Stomach (tissue), 8 donors: ENCODE measurements at regions not wholly inside any gene's neighbourhood (a gene's known extent, or its start where the extent isn't known, plus 50 kb on each side); places are given as distances from the start of the nearest gene placed in this dataset.

Source experiments
- DNase-seq, 2 donors: peaks; one replicate each; pipeline versions ENCODE4 v3.0.0 to v3.0.0-alpha.2; 2013 to 2019
- H3K27ac ChIP-seq, 5 donors: fragments of 200-600 bp in 4 of 5; sonication (generic) in 4 of 5; one replicate each; pipeline ENCODE4 v1.5.1; 2013 to 2019; ENCODE audit warnings: mild to moderate bottlenecking in 1 of 5, moderate library complexity in 1 of 5
- H3K27me3 ChIP-seq, 3 donors: fragments of 200-600 bp; sonication (generic); one replicate each; pipeline ENCODE4 v1.5.1; 2017 to 2019; ENCODE audit warnings: mixed run types in 1 of 3
- H3K36me3 ChIP-seq, 4 donors: fragments of 200-600 bp; sonication (generic); 1 replicate in 3 of 4; 2 replicates in 1 of 4; pipeline ENCODE4 v1.5.1; 2016 to 2019
- H3K4me1 ChIP-seq, 4 donors: fragments of 200-600 bp; sonication (generic); one replicate each; pipeline ENCODE4 v1.5.1; 2016 to 2019
- H3K4me3 ChIP-seq, 4 donors: fragments of 200-600 bp; sonication (generic) in 3 of 4; one replicate each; pipeline ENCODE4 v1.5.1; 2016 to 2019; ENCODE audit warnings: mild to moderate bottlenecking in 1 of 4
- H3K9me3 ChIP-seq, 4 donors: fragments of 200-600 bp; sonication (generic); one replicate each; pipeline ENCODE4 v1.5.1; 2016 to 2019
- CTCF ChIP-seq, 7 experiments: fragments of 450-650 bp in 4 of 7; fragments of 200-600 bp in 3 of 7; sonication (generic) in 3 of 7; IDR thresholded peaks; one replicate each; pipeline ENCODE4 v1.5.1; 2016 to 2019; ENCODE audit warnings: antibody characterized with exemption in 7 of 7, control low read depth in 2 of 7, mild to moderate bottlenecking in 1 of 7
- EP300 ChIP-seq: sonication (generic); formaldehyde crosslinking; IDR thresholded peaks from one replicate; pipeline ENCODE4 v1.6.1; 2017; ENCODE audit warnings: antibody characterized with exemption
- POLR2A ChIP-seq, 4 donors: fragments of 450-650 bp; IDR thresholded peaks; one replicate each; pipeline ENCODE4 v1.6.1; 2016; ENCODE audit warnings: antibody characterized with exemption in 4 of 4, control low read depth in 2 of 4, mild to moderate bottlenecking in 1 of 4, moderate library complexity in 1 of 4
- POLR2AphosphoS5 ChIP-seq, 3 donors: sonication (generic); formaldehyde crosslinking; IDR thresholded peaks; one replicate each; pipeline ENCODE4 v1.6.1; 2016; ENCODE audit warnings: antibody characterized with exemption in 3 of 3
- WGBS, 5 donors: extraction: QIAGEN DNeasy Blood & Tissue Kit in 3 of 5; methylation state at CpG; one replicate each; pipeline versions ENCODE4 v1.1.5 to v1.1.7; 2013 to 2018; 5-methylcytosine and 5-hydroxymethylcytosine counted together
- intact Hi-C: fragments of 100-400 bp; cut with DNase I; formaldehyde crosslinking; loops from one replicate; pipeline ENCODE4 v1.15.1; 2023; ENCODE audit warnings: low total_unique reads
- donor health status: healthy with polysubstance abuse.
- donor health status: Bipolar disorder and iron deficiency.
- donor health status: healthy.

GRCh38 chr10:120365872-120366271, 91.2 kb upstream of the PLPP4 start:
- Histone ChIP-seq H3K27ac (no peak overlapping the region), H3K9me3 (no peaks in the 10 kb centered on the region), H3K4me3 (no peak overlapping the region), H3K27me3 (peaks cover 0 to 32% (median 0%) of the 10 kb centered on the region in 3 donors), H3K4me1 (no peaks in the 10 kb centered on the region), H3K36me3 (no peaks in the 10 kb centered on the region)
- no peak for DNase-seq
- WGBS, 5 donors: 80 to 90% (median 85%) methylated on average over 5 of the region's 5 CpGs
- TF ChIP-seq POLR2A (IDR thresholded peaks at IDR 0.05): no peak
- TF ChIP-seq CTCF (IDR thresholded peaks at IDR 0.05): no peak
- no peak for TF ChIP-seq EP300
- no peak for TF ChIP-seq POLR2AphosphoS5 (IDR thresholded peaks at IDR 0.05)
- intact Hi-C loops: no loop called here

GRCh38 chr10:120367341-120367740, 89.7 kb upstream of the PLPP4 start:
- no peak overlapping the region for H3K4me3 ChIP-seq

GRCh38 chr10:120368338-120368737, 88.7 kb upstream of the PLPP4 start:
- intact Hi-C loops: no loop called here
- H3K9me3 ChIP-seq: no peaks in the 10 kb centered on the region
- 77 to 88% (median 84%) methylated on average over 7 of the region's 7 CpGs for WGBS, 5 donors
- no peak overlapping the region for H3K27ac ChIP-seq
- H3K4me3 ChIP-seq: no peak overlapping the region
- TF ChIP-seq POLR2AphosphoS5 (IDR thresholded peaks at IDR 0.05): no peak
- no peak for TF ChIP-seq POLR2A (IDR thresholded peaks at IDR 0.05)
- TF ChIP-seq EP300: no peak
- TF ChIP-seq CTCF (IDR thresholded peaks at IDR 0.05): no peak
- no peaks in the 10 kb centered on the region for H3K4me1 ChIP-seq
- no peak for DNase-seq
- H3K36me3 ChIP-seq: no peaks in the 10 kb centered on the region
- H3K27me3 ChIP-seq: peaks cover 0 to 28% (median 0%) of the 10 kb centered on the region in 3 donors

More at GRCh38 chr10:120367341-120367740, 89.7 kb upstream of the PLPP4 start:
- TF ChIP-seq EP300 (no peak), CTCF (IDR thresholded peaks at IDR 0.05) (no peak), POLR2A (IDR thresholded peaks at IDR 0.05) (no peak), POLR2AphosphoS5 (IDR thresholded peaks at IDR 0.05) (no peak)
- 68 to 79% (median 71%) methylated on average over 3 of the region's 3 CpGs for WGBS, 5 donors
- Histone ChIP-seq H3K27ac (no peak overlapping the region), H3K4me1 (no peaks in the 10 kb centered on the region), H3K27me3 (peaks cover 0 to 28% (median 0%) of the 10 kb centered on the region in 3 donors), H3K36me3 (no peaks in the 10 kb centered on the region), H3K9me3 (no peaks in the 10 kb centered on the region)
- intact Hi-C loops: no loop called here
- no peak for DNase-seq

- H3K4me3 ChIP-seq: no peak overlapping the region
- no peak overlapping the region for H3K27ac ChIP-seq
- intact Hi-C loops: no loop called here
- no peaks in the 10 kb centered on the region for H3K4me1 ChIP-seq
- H3K9me3 ChIP-seq: no peaks in the 10 kb centered on the region
- no peaks in the 10 kb centered on the region for H3K36me3 ChIP-seq
- no peak for DNase-seq
- WGBS, 5 donors: 42 to 61% (median 53%) methylated on average over 5 of the region's 5 CpGs
- TF ChIP-seq POLR2A (IDR thresholded peaks at IDR 0.05) (no peak), POLR2AphosphoS5 (IDR thresholded peaks at IDR 0.05) (no peak), CTCF (IDR thresholded peaks at IDR 0.05) (no peak), EP300 (no peak)
- H3K27me3 ChIP-seq: peaks cover 0 to 28% (median 0%) of the 10 kb centered on the region in 3 donors
Measured at GRCh38 chr10:120368927-120369326, 88.1 kb upstream of the PLPP4 start.
